HG03521 (cell line): ENCODE measurements at regions not wholly inside any gene's neighbourhood (a gene's known extent, or its start where the extent isn't known, plus 50 kb on each side); places are given as distances from the start of the nearest gene placed in this dataset.

Source experiments
- ATAC-seq: cut with Tn5 transposase; IDR thresholded peaks from one replicate; pipeline ENCODE4 v1.9.1; 2021; ENCODE audit warnings: mild to moderate bottlenecking, moderate library complexity; ENCODE audit not compliant: unreplicated experiment

- ATAC-seq = no peak
Observed at GRCh38 chr3:72248869-72249268, 463.9 kb upstream of the PROK2 start.

GRCh38 chr3:72248389-72248761 is 463.4 kb upstream of the PROK2 start:
- ATAC-seq = no peak

- ATAC-seq = no peak
Observed at GRCh38 chr3:72247645-72248388, 462.9 kb upstream of the PROK2 start.

- no peak for ATAC-seq
Observed at GRCh38 chr3:72247126-72247525, 462.2 kb upstream of the PROK2 start.

- ATAC-seq = no peak
Observed at GRCh38 chr3:72246685-72247084, 461.7 kb upstream of the PROK2 start.

GRCh38 chr3:72245183-72245811 is 460.3 kb upstream of the PROK2 start:
- no peak for ATAC-seq

- ATAC-seq = no peak
Observed at GRCh38 chr3:72244396-72244795, 459.4 kb upstream of the PROK2 start.

- no peak for ATAC-seq
Observed at GRCh38 chr3:72242326-72242725, 457.4 kb upstream of the PROK2 start.

- ATAC-seq = no peak
Observed at GRCh38 chr3:72241525-72241924, 456.6 kb upstream of the PROK2 start.

- ATAC-seq = no peak
Observed at GRCh38 chr3:72240531-72240930, 455.6 kb upstream of the PROK2 start.

GRCh38 chr3:72238801-72239200 is 453.9 kb upstream of the PROK2 start:
- ATAC-seq = no peak

- ATAC-seq = no peak
Observed at GRCh38 chr3:72238010-72238691, 453.2 kb upstream of the PROK2 start.

- ATAC-seq = no peak
Observed at GRCh38 chr3:72237679-72238009, 452.7 kb upstream of the PROK2 start.

GRCh38 chr3:72234391-72234790 is 449.4 kb upstream of the PROK2 start:
- no peak for ATAC-seq

- no peak for ATAC-seq
Observed at GRCh38 chr3:72233571-72233970, 448.6 kb upstream of the PROK2 start.

- no peak for ATAC-seq
Observed at GRCh38 chr3:72232777-72233176, 447.8 kb upstream of the PROK2 start.

- no peak for ATAC-seq
Observed at GRCh38 chr3:72232331-72232730, 447.4 kb upstream of the PROK2 start.

GRCh38 chr3:72231439-72232196 is 446.7 kb upstream of the PROK2 start:
- no peak for ATAC-seq

GRCh38 chr3:72230774-72231379 is 445.9 kb upstream of the PROK2 start:
- no peak for ATAC-seq

GRCh38 chr3:72229952-72230351 is 445.0 kb upstream of the PROK2 start:
- ATAC-seq = no peak

GRCh38 chr3:72227486-72228070 is 442.6 kb upstream of the PROK2 start:
- ATAC-seq = no peak
